Left lung (tissue), 4 donors: ENCODE measurements at regions not wholly inside any gene's neighbourhood (a gene's known extent, or its start where the extent isn't known, plus 50 kb on each side); places are given as distances from the start of the nearest gene placed in this dataset.

Experiments
- ATAC-seq: fragments of 200-7000 bp; cut with Tn5 transposase; one replicate; pipeline ENCODE4 v1.9.1; 2020; ENCODE audit warnings: moderate library complexity
- DNase-seq, 4 donors: peaks; one replicate each; pipeline ENCODE4 v3.0.0-alpha.2; 2013 to 2020
- H3K27ac ChIP-seq, 2 donors: fragments of 200-600 bp; sonication (generic) in 1 of 2; one replicate each; pipeline versions ENCODE4 v1.5.0 to v1.8.0; 2020 to 2021
- H3K27me3 ChIP-seq, 2 donors: fragments of 200-600 bp; sonication (generic) in 1 of 2; one replicate each; pipeline versions ENCODE4 v1.5.0 to v1.8.0; 2020 to 2021
- H3K36me3 ChIP-seq, 2 donors: fragments of 200-600 bp; sonication (generic) in 1 of 2; one replicate each; pipeline versions ENCODE4 v1.5.0 to v1.8.0; 2020 to 2021
- H3K4me1 ChIP-seq, 2 donors: fragments of 200-600 bp; one replicate each; pipeline ENCODE4 v1.8.0; 2021
- H3K4me3 ChIP-seq, 2 donors: fragments of 200-600 bp; sonication (generic) in 1 of 2; one replicate each; pipeline versions ENCODE4 v1.5.0 to v1.8.0; 2020 to 2021; ENCODE audit warnings: mild to moderate bottlenecking in 1 of 2
- H3K9me3 ChIP-seq, 2 donors: fragments of 200-600 bp; sonication (generic) in 1 of 2; one replicate each; pipeline versions ENCODE4 v1.5.0 to v1.8.0; 2020 to 2021
- CTCF ChIP-seq, 2 donors: fragments of 200-600 bp; sonication (generic) in 1 of 2; IDR thresholded peaks; one replicate each; pipeline versions ENCODE4 v1.5.0 to v1.8.0; 2021; ENCODE audit warnings: antibody characterized with exemption in 2 of 2
- intact Hi-C, 2 donors: fragments of 100-400 bp; cut with DNase I; formaldehyde crosslinking; loops; one replicate each; pipeline versions ENCODE4 v1.11.2 to v1.14.2; 2022
- donor health status: DM: no; HTN: yes; CAD: no.
- donor health status: DM: no; HTN: no; CAD: no.

GRCh38 chr1:185534801-185535200 is 199.4 kb upstream of the HMCN1 start:
- Histone ChIP-seq H3K27me3 (no peaks in the 10 kb centered on the region), H3K4me3 (no peak overlapping the region), H3K27ac (peak overlapping the region; percentile 49 to 65), H3K36me3 (no peaks in the 10 kb centered on the region), H3K4me1 (peaks cover 0 to 27% of the 10 kb centered on the region in 2 donors), H3K9me3 (peaks cover 0 to 2% of the 10 kb centered on the region in 2 donors)
- TF ChIP-seq CTCF (IDR thresholded peaks at IDR 0.05) = no peak
- intact Hi-C loops = no loop called here
- peak in 1 of 4 donors; percentile 9 for DNase-seq
- ATAC-seq = peak; percentile 75

GRCh38 chr1:185533596-185533995 is 200.6 kb upstream of the HMCN1 start:
- ATAC-seq (peak; percentile 35), DNase-seq (peak in 2 of 4 donors; percentile 16 to 32)
- H3K36me3 ChIP-seq = no peaks in the 10 kb centered on the region
- no peaks in the 10 kb centered on the region for H3K27me3 ChIP-seq
- no peak for TF ChIP-seq CTCF (IDR thresholded peaks at IDR 0.05)
- peaks cover 0 to 27% of the 10 kb centered on the region in 2 donors for H3K4me1 ChIP-seq
- intact Hi-C loops = no loop called here
- H3K27ac ChIP-seq = no peak overlapping the region
- no peak overlapping the region for H3K4me3 ChIP-seq
- no peaks in the 10 kb centered on the region for H3K9me3 ChIP-seq

- Histone ChIP-seq H3K9me3 (no peaks in the 10 kb centered on the region), H3K27me3 (no peaks in the 10 kb centered on the region), H3K4me1 (peaks cover 0 to 27% of the 10 kb centered on the region in 2 donors), H3K36me3 (no peaks in the 10 kb centered on the region), H3K27ac (no peak overlapping the region), H3K4me3 (no peak overlapping the region)
- TF ChIP-seq CTCF (IDR thresholded peaks at IDR 0.05) = no peak
- no peak for DNase-seq
- intact Hi-C loops = no loop called here
- no peak for ATAC-seq
Observed at GRCh38 chr1:185532856-185533255, 201.3 kb upstream of the HMCN1 start.

GRCh38 chr1:185531838-185532237 is 202.4 kb upstream of the HMCN1 start:
- intact Hi-C loops = no loop called here
- Histone ChIP-seq H3K9me3 (no peaks in the 10 kb centered on the region), H3K27me3 (no peaks in the 10 kb centered on the region), H3K36me3 (no peaks in the 10 kb centered on the region), H3K27ac (no peak overlapping the region), H3K4me3 (no peak overlapping the region), H3K4me1 (peaks cover 0 to 21% of the 10 kb centered on the region in 2 donors)
- ATAC-seq = no peak
- TF ChIP-seq CTCF (IDR thresholded peaks at IDR 0.05) = no peak
- DNase-seq = no peak

GRCh38 chr1:185530215-185530614 is 204.0 kb upstream of the HMCN1 start:
- Histone ChIP-seq H3K4me3 (no peak overlapping the region), H3K27ac (no peak overlapping the region), H3K9me3 (no peaks in the 10 kb centered on the region), H3K36me3 (no peaks in the 10 kb centered on the region), H3K4me1 (peaks cover 0 to 24% of the 10 kb centered on the region in 2 donors), H3K27me3 (no peaks in the 10 kb centered on the region)
- TF ChIP-seq CTCF (IDR thresholded peaks at IDR 0.05) = no peak
- ATAC-seq = no peak
- DNase-seq = no peak
- intact Hi-C loops = no loop called here
